Adrenal gland (tissue), 5 donors: ENCODE measurements at regions not wholly inside any gene's neighbourhood (a gene's known extent, or its start where the extent isn't known, plus 50 kb on each side); places are given as distances from the start of the nearest gene placed in this dataset.

Source experiments
- POLR2A ChIP-seq, 2 donors: fragments of 450-650 bp; IDR thresholded peaks; one replicate each; pipeline ENCODE4 v1.6.1; 2017; ENCODE audit warnings: antibody characterized with exemption in 2 of 2, mild to moderate bottlenecking in 2 of 2, moderate library complexity in 1 of 2
- TF ChIP-seq, protein P1 (sequence below), 6 experiments: fragments of 450-650 bp in 4 of 6; fragments of 200-600 bp in 2 of 6; sonication (generic) in 1 of 6; IDR thresholded peaks; 1 replicate in 5 of 6; 2 replicates in 1 of 6; pipeline versions ENCODE4 v1.5.1 to v1.8.0; 2016 to 2021; ENCODE audit warnings: antibody characterized with exemption in 6 of 6, mild to moderate bottlenecking in 2 of 6, moderate library complexity in 1 of 6
- donor health status: DM: no; HTN: no; CAD: no.

DNA sequence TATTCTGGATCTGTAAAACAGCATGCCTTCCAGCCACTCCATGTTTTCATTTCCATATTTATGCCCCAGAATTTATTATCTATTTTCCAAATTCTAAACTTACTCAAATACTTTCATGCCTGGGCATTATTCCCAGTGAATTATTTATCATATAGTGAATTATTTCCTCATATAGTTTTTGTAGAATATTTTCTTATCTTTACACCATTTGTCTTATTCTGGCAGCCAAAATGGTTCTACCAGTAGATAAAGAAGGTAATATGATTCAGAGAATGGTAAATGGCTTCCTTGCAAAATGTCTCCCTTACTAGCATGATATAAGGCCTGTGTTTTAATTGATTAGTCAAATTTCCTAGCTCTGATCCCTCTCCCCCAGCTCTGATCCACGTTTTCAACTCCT is 305.8 kb downstream of the SPRY2 start:
- TF ChIP-seq, protein P1, sequence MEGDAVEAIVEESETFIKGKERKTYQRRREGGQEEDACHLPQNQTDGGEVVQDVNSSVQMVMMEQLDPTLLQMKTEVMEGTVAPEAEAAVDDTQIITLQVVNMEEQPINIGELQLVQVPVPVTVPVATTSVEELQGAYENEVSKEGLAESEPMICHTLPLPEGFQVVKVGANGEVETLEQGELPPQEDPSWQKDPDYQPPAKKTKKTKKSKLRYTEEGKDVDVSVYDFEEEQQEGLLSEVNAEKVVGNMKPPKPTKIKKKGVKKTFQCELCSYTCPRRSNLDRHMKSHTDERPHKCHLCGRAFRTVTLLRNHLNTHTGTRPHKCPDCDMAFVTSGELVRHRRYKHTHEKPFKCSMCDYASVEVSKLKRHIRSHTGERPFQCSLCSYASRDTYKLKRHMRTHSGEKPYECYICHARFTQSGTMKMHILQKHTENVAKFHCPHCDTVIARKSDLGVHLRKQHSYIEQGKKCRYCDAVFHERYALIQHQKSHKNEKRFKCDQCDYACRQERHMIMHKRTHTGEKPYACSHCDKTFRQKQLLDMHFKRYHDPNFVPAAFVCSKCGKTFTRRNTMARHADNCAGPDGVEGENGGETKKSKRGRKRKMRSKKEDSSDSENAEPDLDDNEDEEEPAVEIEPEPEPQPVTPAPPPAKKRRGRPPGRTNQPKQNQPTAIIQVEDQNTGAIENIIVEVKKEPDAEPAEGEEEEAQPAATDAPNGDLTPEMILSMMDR (IDR thresholded peaks at IDR 0.05): no peak
- no peak for TF ChIP-seq POLR2A (IDR thresholded peaks at IDR 0.05)
